GM20000 (cell line): ENCODE measurements at regions not wholly inside any gene's neighbourhood (a gene's known extent, or its start where the extent isn't known, plus 50 kb on each side); places are given as distances from the start of the nearest gene placed in this dataset.

ENCODE experiments used
- DNase-seq: peaks from one replicate; pipeline ENCODE4 v3.0.0; 2012; ENCODE audit warnings: low spot score
- TF ChIP-seq, protein P1 (sequence below): IDR thresholded peaks from 2 replicates; pipeline ENCODE4 v1.5.1; 2012; ENCODE audit warnings: mild to moderate bottlenecking, control low read depth; ENCODE audit errors: extremely low read depth, missing control alignments

DNA sequence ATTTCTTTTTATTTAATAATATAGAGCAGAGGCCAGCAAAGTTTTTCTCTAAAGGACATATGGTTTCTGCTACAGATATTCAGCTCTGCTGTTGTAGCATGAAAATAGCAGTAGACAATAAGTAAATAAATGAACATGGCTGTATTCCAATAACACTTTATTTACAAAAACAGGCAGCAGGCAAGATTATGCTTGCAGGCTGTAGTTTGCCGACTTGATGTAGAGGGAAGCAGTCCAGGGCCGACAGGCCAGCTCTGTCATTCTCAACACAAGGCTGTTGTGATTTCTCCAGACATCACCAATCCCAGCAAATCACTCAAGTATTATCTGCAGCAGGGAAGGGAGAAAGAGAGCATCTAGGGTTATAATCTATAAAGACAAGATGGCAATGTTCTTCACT is 1062.5 kb upstream of the PCDH9 start:
- no peak for DNase-seq
- TF ChIP-seq, protein P1, sequence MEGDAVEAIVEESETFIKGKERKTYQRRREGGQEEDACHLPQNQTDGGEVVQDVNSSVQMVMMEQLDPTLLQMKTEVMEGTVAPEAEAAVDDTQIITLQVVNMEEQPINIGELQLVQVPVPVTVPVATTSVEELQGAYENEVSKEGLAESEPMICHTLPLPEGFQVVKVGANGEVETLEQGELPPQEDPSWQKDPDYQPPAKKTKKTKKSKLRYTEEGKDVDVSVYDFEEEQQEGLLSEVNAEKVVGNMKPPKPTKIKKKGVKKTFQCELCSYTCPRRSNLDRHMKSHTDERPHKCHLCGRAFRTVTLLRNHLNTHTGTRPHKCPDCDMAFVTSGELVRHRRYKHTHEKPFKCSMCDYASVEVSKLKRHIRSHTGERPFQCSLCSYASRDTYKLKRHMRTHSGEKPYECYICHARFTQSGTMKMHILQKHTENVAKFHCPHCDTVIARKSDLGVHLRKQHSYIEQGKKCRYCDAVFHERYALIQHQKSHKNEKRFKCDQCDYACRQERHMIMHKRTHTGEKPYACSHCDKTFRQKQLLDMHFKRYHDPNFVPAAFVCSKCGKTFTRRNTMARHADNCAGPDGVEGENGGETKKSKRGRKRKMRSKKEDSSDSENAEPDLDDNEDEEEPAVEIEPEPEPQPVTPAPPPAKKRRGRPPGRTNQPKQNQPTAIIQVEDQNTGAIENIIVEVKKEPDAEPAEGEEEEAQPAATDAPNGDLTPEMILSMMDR = no peak

DNA sequence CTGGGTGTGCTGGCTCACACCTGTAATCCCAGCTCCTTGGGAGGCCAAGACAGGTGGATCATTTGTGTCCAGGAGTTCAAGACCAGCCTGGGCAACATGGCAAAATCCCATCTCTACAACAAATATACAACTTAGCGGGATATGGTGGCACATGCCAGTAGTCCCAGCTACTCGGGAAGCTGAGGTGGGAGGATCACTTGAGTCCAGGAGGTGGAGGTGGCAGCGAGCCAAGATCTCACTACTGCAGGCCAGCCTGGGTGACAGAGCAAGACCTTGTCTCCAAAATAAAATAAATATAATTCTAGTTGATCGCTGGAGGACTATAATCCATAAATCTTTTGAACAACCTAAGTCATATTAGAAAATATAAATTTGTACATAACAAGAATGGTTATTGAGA is 1061.5 kb upstream of the PCDH9 start:
- TF ChIP-seq, protein P1 = no peak
- no peak for DNase-seq

DNA sequence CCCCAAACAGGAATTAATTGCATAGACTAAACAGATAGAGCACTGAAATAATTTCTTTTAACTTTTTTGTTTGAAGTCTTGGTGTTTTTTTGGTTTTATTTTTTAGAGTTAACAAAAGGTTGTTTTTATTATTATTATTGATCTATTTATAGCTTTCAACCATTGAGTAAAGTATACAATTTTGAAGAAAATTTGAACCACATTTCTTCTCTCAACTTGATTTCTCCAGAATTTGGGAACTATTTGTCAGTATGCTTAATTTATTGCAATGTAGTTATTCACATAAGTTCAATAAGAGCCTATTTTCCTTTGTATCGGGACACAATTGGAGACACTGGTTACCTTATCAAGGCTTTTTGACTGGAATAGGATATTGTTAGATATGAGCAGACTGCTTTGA is 1045.6 kb upstream of the PCDH9 start:
- TF ChIP-seq, protein P1 = no peak
- no peak for DNase-seq

DNA sequence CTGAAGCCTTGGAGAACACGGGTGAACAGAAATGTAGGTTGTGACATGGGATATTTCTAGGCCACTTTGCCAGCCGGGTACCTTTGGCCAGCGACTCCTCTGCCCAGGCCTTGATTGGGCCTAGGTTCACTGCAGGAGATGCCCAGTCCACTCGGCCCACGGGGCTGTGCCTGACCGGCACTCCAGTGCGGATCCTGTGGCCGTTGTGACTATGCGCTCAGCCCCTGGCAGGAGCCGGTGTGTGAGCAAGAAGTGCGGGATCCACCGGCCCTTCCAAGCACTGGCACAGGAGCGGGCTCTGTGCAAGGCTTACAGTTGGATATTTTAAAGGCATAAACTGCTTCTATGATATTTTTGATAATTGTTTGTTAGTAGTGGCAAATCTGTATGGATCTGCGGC is 1042.5 kb upstream of the PCDH9 start:
- no peak for DNase-seq
- TF ChIP-seq, protein P1 = no peak

DNA sequence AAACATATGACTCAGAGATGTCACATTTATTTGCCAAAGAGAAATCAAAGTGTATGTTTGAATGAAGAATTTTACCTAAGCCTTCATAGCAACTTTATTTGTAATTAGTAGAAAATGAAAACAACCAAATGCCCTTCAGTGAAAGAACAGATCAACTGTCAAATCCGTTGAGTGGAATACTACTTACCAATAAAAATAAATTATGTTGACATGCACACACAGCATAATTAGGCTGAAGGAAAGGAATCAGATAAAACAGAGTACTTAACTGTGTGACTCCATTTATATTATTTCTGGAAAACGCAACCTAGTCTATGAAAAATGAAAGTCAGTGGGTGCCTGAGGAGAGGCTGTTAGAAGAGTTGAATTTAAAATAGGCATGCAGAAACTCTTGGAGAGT is 1034.6 kb upstream of the PCDH9 start:
- no peak for DNase-seq
- TF ChIP-seq, protein P1 = no peak

DNA sequence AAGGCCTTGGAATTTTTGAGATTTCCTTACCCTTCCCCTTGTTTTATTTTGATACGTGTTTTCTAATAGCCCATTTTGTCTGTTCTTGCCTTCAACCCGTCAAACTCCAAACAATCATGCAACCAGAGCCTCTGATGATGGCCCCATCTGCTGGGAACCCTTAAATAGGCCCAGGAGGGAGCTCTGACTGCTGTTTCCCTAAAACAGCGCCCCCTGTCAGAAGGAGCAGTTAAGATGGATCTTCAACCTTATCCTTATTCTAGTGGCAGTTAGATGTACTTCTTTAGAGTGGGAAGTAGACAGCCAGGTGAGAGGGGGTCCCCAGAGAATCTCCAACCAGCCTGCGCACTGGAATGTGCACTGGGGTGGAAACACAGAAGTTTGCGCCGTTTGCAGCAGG is 1031.0 kb upstream of the PCDH9 start:
- no peak for DNase-seq
- TF ChIP-seq, protein P1 = no peak

DNA sequence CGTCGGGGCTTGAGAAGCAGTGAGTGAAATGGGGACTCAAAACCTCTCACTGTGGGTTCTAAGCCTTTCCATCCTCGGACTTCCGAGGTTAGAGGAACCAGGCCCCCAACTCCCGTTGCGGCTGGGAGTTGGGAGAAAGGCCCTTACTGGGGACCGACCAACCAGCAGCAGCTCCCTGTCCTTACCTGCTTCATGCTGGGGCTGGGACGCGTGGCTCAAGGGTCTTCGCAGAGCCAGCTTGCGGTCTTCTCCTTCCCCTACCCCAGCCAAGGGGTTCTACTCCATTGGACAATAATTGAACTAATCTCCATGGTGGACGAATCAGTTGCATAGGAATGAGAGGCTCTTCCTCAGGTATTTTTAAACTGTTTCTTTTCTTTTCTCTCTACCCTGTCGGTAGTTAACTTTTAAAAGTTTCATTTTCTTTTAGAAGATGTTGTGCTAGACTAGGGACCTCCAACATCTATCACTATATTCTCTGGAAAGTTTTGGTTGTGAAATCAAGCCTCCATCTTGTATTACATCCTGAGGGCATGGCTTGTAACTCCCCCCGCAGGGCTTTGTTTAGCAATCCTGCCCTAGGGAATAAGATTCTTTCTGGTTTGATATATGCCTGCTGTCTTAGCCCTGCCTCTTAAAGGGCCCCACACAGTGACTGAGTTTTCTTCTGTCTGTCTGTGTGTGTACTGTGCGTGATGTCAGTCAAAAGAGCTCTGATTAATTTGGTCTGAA is 1027.1 kb upstream of the PCDH9 start:
- TF ChIP-seq, protein P1 = no peak
- DNase-seq = no peak
